Lung (tissue), 11 donors: ENCODE measurements at regions not wholly inside any gene's neighbourhood (a gene's known extent, or its start where the extent isn't known, plus 50 kb on each side); places are given as distances from the start of the nearest gene placed in this dataset.

Experiments used
- ATAC-seq: fragments of 200-7000 bp; cut with Tn5 transposase; one replicate; pipeline ENCODE4 v1.9.1; 2020; ENCODE audit warnings: moderate number of reproducible peaks; ENCODE audit not compliant: insufficient read depth, low FRiP score
- DNase-seq, 3 donors: peaks; one replicate each; pipeline ENCODE4 v3.0.0-alpha.2; 2013 to 2017
- H3K27ac ChIP-seq, 2 donors: one replicate each; pipeline ENCODE4 v1.5.1; 2013; ENCODE audit warnings: mild to moderate bottlenecking in 2 of 2, moderate library complexity in 2 of 2, control low read depth in 1 of 2, inconsistent platforms in 1 of 2, low read depth in 1 of 2, low read length in 1 of 2
- H3K27me3 ChIP-seq, 3 donors: one replicate each; pipeline ENCODE4 v1.5.1; 2013; ENCODE audit warnings: low read length in 2 of 3; ENCODE audit not compliant: control insufficient read depth in 3 of 3, insufficient read depth in 3 of 3
- H3K36me3 ChIP-seq, 4 donors: one replicate each; pipeline ENCODE4 v1.5.1; 2013; ENCODE audit warnings: low read length in 4 of 4, mild to moderate bottlenecking in 1 of 4, moderate library complexity in 1 of 4; ENCODE audit not compliant: control insufficient read depth in 4 of 4, insufficient read depth in 4 of 4
- H3K4me1 ChIP-seq, 5 donors: one replicate each; pipeline ENCODE4 v1.5.1; 2013; ENCODE audit warnings: low read length in 5 of 5, mild to moderate bottlenecking in 2 of 5, moderate library complexity in 1 of 5; ENCODE audit not compliant: control insufficient read depth in 5 of 5, insufficient read depth in 5 of 5
- H3K4me3 ChIP-seq: one replicate; pipeline ENCODE4 v1.5.1; 2013; ENCODE audit warnings: mild to moderate bottlenecking, control low read depth, moderate library complexity
- H3K9ac ChIP-seq, 2 donors: one replicate each; pipeline ENCODE4 v1.5.1; 2013; ENCODE audit warnings: low read length in 2 of 2, control low read depth in 1 of 2; ENCODE audit not compliant: insufficient read depth in 1 of 2
- H3K9me3 ChIP-seq, 4 donors: one replicate each; pipeline ENCODE4 v1.5.1; 2013; ENCODE audit warnings: low read length in 3 of 4, mild to moderate bottlenecking in 1 of 4, moderate library complexity in 1 of 4; ENCODE audit not compliant: control insufficient read depth in 4 of 4, insufficient read depth in 3 of 4
- CTCF ChIP-seq: IDR thresholded peaks from 2 replicates; pipeline ENCODE4 v1.5.1; 2012; ENCODE audit warnings: mild to moderate bottlenecking; ENCODE audit errors: control extremely low read depth, extremely low read depth
- WGBS, 2 donors: extraction: QIAGEN DNeasy Blood & Tissue Kit; methylation state at CpG; one replicate each; pipeline ENCODE4 v1.1.7; 2013; 5-methylcytosine and 5-hydroxymethylcytosine counted together
- donor health status: control.
- donor health status: control.
- donor health status: Bipolar disorder and iron deficiency.
- donor health status: healthy.
- donor health status: DM: yes; HTN: yes; CAD: no.

GRCh38 chr5:61635271-61635670 lies 303.2 kb downstream of the ZSWIM6 start:
- DNase-seq (no peak), ATAC-seq (no peak)
- Histone ChIP-seq H3K9me3 (no peaks in the 10 kb centered on the region), H3K4me1 (peaks cover 0 to 14% (median 9%) of the 10 kb centered on the region in 5 donors), H3K27me3 (no peaks in the 10 kb centered on the region), H3K27ac (no peak overlapping the region), H3K9ac (no peak overlapping the region), H3K4me3 (no peak overlapping the region), H3K36me3 (no peaks in the 10 kb centered on the region)
- WGBS, 2 donors = 92 to 96% methylated on average over 3 of the region's 3 CpGs
- no peak for TF ChIP-seq CTCF

- H3K9ac ChIP-seq = no peak overlapping the region
- H3K4me3 ChIP-seq = no peak overlapping the region
- TF ChIP-seq CTCF = no peak
- H3K4me1 ChIP-seq = peaks cover 0 to 7% (median 0%) of the 10 kb centered on the region in 5 donors
- no peak overlapping the region for H3K27ac ChIP-seq
- no peaks in the 10 kb centered on the region for H3K27me3 ChIP-seq
- H3K36me3 ChIP-seq = no peaks in the 10 kb centered on the region
- DNase-seq (no peak), ATAC-seq (no peak)
- no peaks in the 10 kb centered on the region for H3K9me3 ChIP-seq
These were observed 305.5 kb downstream of the ZSWIM6 start for GRCh38 chr5:61637566-61637965.

GRCh38 chr5:61638476-61638875 lies 306.4 kb downstream of the ZSWIM6 start:
- no peaks in the 10 kb centered on the region for H3K27me3 ChIP-seq
- no peak for DNase-seq
- H3K4me1 ChIP-seq = peaks cover 0 to 7% (median 0%) of the 10 kb centered on the region in 5 donors
- no peaks in the 10 kb centered on the region for H3K36me3 ChIP-seq
- H3K4me3 ChIP-seq = no peak overlapping the region
- no peak for ATAC-seq
- H3K9me3 ChIP-seq = no peaks in the 10 kb centered on the region
- no peak overlapping the region for H3K27ac ChIP-seq
- 82 to 90% methylated on average over 5 of the region's 5 CpGs for WGBS, 2 donors
- no peak overlapping the region for H3K9ac ChIP-seq
- no peak for TF ChIP-seq CTCF
